ENCODE measurements at regions not wholly inside any gene's neighbourhood (a gene's known extent, or its start where the extent isn't known, plus 50 kb on each side); places are given as distances from the start of the nearest gene placed in this dataset.

GRCh38 chr3:104536715-104537114 lies 830.0 kb upstream of the ALCAM start:
- TF ChIP-seq YY1 (IDR thresholded peaks at IDR 0.05; ENCODE audit: insufficient read depth, insufficient read length) (no peak), ZNF274 (IDR thresholded peaks at IDR 0.05; ENCODE audit: low read depth, low read length) (no peak), SUZ12 (IDR thresholded peaks at IDR 0.05; ENCODE audit: extremely low read depth, insufficient read depth, insufficient read length) (no peak)
